ENCODE measurements at regions not wholly inside any gene's neighbourhood (a gene's known extent, or its start where the extent isn't known, plus 50 kb on each side); places are given as distances from the start of the nearest gene placed in this dataset.

DNA sequence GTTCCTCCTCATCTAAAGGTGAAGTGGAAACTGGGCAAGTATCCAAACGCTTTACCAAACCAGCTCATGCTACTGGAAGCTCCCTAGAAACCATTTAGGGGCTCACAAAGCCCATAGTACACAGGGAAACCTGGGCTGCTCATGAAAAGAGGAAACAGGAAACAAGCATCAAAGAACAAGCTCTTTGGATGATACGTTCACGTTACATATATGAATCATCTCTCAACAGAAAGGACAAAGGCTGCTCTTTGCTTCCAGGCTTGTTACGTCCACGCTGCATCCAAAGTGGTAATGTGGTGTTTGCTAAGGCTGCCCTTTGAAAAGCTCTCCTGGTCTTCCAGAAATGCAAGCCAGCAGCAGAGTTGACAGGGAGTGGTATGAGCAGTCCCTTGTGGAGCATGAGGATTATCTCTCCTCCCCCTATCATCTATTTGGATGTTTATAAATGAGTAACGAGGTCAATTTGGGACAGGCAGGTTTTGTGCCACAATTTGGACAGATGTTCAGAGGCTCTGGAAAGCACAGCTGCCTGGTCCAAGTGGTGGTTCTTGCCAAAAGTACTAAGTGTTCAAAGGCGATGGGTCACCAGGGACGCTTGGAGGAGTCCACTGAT lies 98.0 kb upstream of the RORA start:
- no peaks in the 10 kb centered on the region for H3K79me2 ChIP-seq (ENCODE audit: control insufficient read depth, insufficient read depth, low read length)
- no peak overlapping the region for H2AFZ ChIP-seq (ENCODE audit: control insufficient read depth, low read length)
- H4K20me1 ChIP-seq (ENCODE audit: control insufficient read depth, extremely low read depth, insufficient read depth, low read length): no peaks in the 10 kb centered on the region
- FAIRE-seq (no peak), DNase-seq (ENCODE audit: low read depth, low spot score) (no peak)
- no peaks in the 10 kb centered on the region for H3K4me1 ChIP-seq (ENCODE audit: control insufficient read depth, extremely low read depth, insufficient read depth, low read length)
- H3K9ac ChIP-seq (ENCODE audit: control insufficient read depth, extremely low read depth, insufficient read depth, low read length): no peak overlapping the region
- no peaks in the 10 kb centered on the region for H3K36me3 ChIP-seq (ENCODE audit: control insufficient read depth in 2 of 2, extremely low read depth in 1 of 2, insufficient read depth in 2 of 2, low read length in 2 of 2)
- TF ChIP-seq, protein P1, sequence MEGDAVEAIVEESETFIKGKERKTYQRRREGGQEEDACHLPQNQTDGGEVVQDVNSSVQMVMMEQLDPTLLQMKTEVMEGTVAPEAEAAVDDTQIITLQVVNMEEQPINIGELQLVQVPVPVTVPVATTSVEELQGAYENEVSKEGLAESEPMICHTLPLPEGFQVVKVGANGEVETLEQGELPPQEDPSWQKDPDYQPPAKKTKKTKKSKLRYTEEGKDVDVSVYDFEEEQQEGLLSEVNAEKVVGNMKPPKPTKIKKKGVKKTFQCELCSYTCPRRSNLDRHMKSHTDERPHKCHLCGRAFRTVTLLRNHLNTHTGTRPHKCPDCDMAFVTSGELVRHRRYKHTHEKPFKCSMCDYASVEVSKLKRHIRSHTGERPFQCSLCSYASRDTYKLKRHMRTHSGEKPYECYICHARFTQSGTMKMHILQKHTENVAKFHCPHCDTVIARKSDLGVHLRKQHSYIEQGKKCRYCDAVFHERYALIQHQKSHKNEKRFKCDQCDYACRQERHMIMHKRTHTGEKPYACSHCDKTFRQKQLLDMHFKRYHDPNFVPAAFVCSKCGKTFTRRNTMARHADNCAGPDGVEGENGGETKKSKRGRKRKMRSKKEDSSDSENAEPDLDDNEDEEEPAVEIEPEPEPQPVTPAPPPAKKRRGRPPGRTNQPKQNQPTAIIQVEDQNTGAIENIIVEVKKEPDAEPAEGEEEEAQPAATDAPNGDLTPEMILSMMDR (optimal IDR thresholded peaks at IDR 0.05 in 1 of 3, IDR thresholded peaks at IDR 0.05 in 1 of 3, conservative IDR thresholded peaks at IDR 0.05 in 1 of 3; ENCODE audit: extremely low read depth in 1 of 3, insufficient read depth in 2 of 3, low read length in 3 of 3): no peak
- no peak for TF ChIP-seq EZH2 (IDR thresholded peaks at IDR 0.05; ENCODE audit: low read length)
- no peaks in the 10 kb centered on the region for H3K9me3 ChIP-seq (ENCODE audit: control insufficient read depth, low read depth, low read length)
- H3K27ac ChIP-seq (ENCODE audit: control insufficient read depth, insufficient read depth, low read length): no peak overlapping the region
- H3K27me3 ChIP-seq (ENCODE audit: control insufficient read depth, extremely low read depth, insufficient read depth, low read length): no peaks in the 10 kb centered on the region
- dilution Hi-C loops (cut with MboI; ENCODE audit: extremely low pct_ligation_motif_present, low sequenced_read_pairs): no loop called here
- no peaks in the 10 kb centered on the region for H3K9me1 ChIP-seq (ENCODE audit: control insufficient read depth, extremely low read depth, insufficient read depth, low read length)
- H3K4me2 ChIP-seq (ENCODE audit: control insufficient read depth, extremely low read depth, insufficient read depth, low read depth, low read length): no peak overlapping the region
- H3K4me3 ChIP-seq (ENCODE audit: control insufficient read depth in 2 of 3, extremely low read depth in 1 of 3, insufficient read depth in 2 of 3, low read depth in 1 of 3, low read length in 3 of 3): no peak overlapping the region

DNA sequence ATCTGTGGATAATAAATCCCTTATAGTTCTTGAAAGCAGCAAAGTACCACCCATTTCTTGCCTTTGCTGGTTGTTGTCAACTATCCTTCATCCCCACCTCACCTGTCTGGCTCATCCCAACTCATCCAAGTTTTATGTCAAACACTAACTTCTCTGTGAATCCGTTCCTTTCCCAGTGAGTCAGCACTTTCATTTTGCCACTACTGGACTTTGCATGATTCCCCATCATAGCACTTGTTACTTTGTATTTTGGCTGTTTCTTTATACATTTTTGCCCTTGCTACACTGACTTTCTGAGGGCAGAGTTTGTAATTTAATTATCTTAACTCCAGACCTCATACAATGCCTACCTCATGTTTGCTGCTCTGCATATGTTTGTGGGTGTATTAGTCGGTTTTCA lies 90.8 kb upstream of the RORA start:
- TF ChIP-seq, protein P1 (optimal IDR thresholded peaks at IDR 0.05 in 1 of 3, IDR thresholded peaks at IDR 0.05 in 1 of 3, conservative IDR thresholded peaks at IDR 0.05 in 1 of 3; ENCODE audit: extremely low read depth in 1 of 3, insufficient read depth in 2 of 3, low read length in 3 of 3): no peak
- TF ChIP-seq EZH2 (IDR thresholded peaks at IDR 0.05; ENCODE audit: low read length): no peak
- DNase-seq (ENCODE audit: low read depth, low spot score) (no peak), FAIRE-seq (no peak)
- no peaks in the 10 kb centered on the region for H3K27me3 ChIP-seq (ENCODE audit: control insufficient read depth, extremely low read depth, insufficient read depth, low read length)
- H3K4me2 ChIP-seq (ENCODE audit: control insufficient read depth, extremely low read depth, insufficient read depth, low read depth, low read length): no peak overlapping the region
- dilution Hi-C loops (cut with MboI; ENCODE audit: extremely low pct_ligation_motif_present, low sequenced_read_pairs): no loop called here
- H3K9me1 ChIP-seq (ENCODE audit: control insufficient read depth, extremely low read depth, insufficient read depth, low read length): no peaks in the 10 kb centered on the region
- no peak overlapping the region for H3K9ac ChIP-seq (ENCODE audit: control insufficient read depth, extremely low read depth, insufficient read depth, low read length)
- H3K27ac ChIP-seq (ENCODE audit: control insufficient read depth, insufficient read depth, low read length): no peak overlapping the region
- H3K79me2 ChIP-seq (ENCODE audit: control insufficient read depth, insufficient read depth, low read length): no peaks in the 10 kb centered on the region
- H2AFZ ChIP-seq (ENCODE audit: control insufficient read depth, low read length): no peak overlapping the region
- H3K9me3 ChIP-seq (ENCODE audit: control insufficient read depth, low read depth, low read length): no peaks in the 10 kb centered on the region
- H3K4me3 ChIP-seq (ENCODE audit: control insufficient read depth in 2 of 3, extremely low read depth in 1 of 3, insufficient read depth in 2 of 3, low read depth in 1 of 3, low read length in 3 of 3): no peak overlapping the region
- no peaks in the 10 kb centered on the region for H4K20me1 ChIP-seq (ENCODE audit: control insufficient read depth, extremely low read depth, insufficient read depth, low read length)
- no peaks in the 10 kb centered on the region for H3K36me3 ChIP-seq (ENCODE audit: control insufficient read depth in 2 of 2, extremely low read depth in 1 of 2, insufficient read depth in 2 of 2, low read length in 2 of 2)
- no peaks in the 10 kb centered on the region for H3K4me1 ChIP-seq (ENCODE audit: control insufficient read depth, extremely low read depth, insufficient read depth, low read length)

Data from keratinocyte (primary cell).